Epithelial cell of proximal tubule (primary cell): ENCODE measurements at regions not wholly inside any gene's neighbourhood (a gene's known extent, or its start where the extent isn't known, plus 50 kb on each side); places are given as distances from the start of the nearest gene placed in this dataset.

ENCODE experiments used
- DNase-seq: peaks from one replicate; pipeline ENCODE4 v3.0.0-alpha.2; 2011; ENCODE audit warnings: low read depth
- H3K4me3 ChIP-seq: 2 replicates; pipeline ENCODE4 v1.5.1; 2011; ENCODE audit warnings: low read depth, mild to moderate bottlenecking, low read length
- TF ChIP-seq, protein P1 (sequence below): conservative IDR thresholded peaks from 2 replicates; pipeline ENCODE4 v1.5.1; 2012; ENCODE audit warnings: low read depth, mild to moderate bottlenecking, low read length

DNA sequence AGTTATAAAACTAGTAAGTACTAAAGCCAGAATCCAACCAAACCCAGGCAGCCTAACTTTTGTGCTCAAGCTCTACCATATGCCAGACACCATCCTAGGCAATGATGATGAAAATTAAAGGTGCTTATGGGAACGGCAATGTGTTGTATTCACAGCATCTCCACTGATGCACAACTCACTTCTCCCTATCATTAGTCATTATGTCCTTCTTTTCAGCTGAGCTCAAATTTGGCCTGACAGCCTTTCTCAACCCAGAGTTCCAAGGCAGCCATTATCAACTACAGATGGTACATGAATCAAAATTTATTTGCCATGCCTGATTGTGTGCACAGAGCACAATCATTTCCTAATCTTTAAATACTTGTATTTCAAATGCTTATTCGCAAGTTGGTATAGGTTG lies 121.6 kb upstream of the TNPO1 start:
- TF ChIP-seq, protein P1, sequence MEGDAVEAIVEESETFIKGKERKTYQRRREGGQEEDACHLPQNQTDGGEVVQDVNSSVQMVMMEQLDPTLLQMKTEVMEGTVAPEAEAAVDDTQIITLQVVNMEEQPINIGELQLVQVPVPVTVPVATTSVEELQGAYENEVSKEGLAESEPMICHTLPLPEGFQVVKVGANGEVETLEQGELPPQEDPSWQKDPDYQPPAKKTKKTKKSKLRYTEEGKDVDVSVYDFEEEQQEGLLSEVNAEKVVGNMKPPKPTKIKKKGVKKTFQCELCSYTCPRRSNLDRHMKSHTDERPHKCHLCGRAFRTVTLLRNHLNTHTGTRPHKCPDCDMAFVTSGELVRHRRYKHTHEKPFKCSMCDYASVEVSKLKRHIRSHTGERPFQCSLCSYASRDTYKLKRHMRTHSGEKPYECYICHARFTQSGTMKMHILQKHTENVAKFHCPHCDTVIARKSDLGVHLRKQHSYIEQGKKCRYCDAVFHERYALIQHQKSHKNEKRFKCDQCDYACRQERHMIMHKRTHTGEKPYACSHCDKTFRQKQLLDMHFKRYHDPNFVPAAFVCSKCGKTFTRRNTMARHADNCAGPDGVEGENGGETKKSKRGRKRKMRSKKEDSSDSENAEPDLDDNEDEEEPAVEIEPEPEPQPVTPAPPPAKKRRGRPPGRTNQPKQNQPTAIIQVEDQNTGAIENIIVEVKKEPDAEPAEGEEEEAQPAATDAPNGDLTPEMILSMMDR, result no peak
- H3K4me3 ChIP-seq, result no peak overlapping the region
- DNase-seq, result no peak

DNA sequence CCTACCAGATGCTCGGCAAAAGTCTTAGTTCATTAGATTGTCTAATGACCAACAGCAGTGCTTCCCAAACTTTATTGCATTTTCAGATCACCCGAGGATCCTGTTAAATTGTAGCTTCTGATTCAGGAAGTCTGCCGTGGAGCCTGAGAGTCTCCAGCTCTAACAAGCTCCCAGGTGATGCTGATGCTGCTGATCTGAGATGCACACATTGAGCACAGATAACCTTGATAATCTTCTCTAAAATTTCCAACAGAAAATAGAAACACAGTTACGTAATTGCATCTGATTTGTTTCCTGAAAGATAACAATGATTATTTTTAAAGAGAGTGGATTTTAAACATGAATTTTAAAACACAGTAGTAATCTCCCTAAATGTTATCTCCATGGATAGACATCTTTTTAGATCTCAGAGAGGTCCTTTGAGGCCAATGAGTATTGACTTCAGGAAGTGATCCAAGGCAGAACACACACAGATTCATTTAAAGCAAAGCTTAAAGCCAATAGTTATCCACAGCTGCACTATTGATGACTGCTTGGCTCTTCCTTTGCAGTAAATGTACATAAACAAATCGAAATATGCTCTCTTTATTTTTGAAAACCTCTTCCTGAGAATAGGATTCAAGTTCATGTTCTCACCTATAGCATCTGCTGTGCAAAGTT lies 122.8 kb upstream of the TNPO1 start:
- no peak for DNase-seq
- TF ChIP-seq, protein P1, result no peak
- no peak overlapping the region for H3K4me3 ChIP-seq

DNA sequence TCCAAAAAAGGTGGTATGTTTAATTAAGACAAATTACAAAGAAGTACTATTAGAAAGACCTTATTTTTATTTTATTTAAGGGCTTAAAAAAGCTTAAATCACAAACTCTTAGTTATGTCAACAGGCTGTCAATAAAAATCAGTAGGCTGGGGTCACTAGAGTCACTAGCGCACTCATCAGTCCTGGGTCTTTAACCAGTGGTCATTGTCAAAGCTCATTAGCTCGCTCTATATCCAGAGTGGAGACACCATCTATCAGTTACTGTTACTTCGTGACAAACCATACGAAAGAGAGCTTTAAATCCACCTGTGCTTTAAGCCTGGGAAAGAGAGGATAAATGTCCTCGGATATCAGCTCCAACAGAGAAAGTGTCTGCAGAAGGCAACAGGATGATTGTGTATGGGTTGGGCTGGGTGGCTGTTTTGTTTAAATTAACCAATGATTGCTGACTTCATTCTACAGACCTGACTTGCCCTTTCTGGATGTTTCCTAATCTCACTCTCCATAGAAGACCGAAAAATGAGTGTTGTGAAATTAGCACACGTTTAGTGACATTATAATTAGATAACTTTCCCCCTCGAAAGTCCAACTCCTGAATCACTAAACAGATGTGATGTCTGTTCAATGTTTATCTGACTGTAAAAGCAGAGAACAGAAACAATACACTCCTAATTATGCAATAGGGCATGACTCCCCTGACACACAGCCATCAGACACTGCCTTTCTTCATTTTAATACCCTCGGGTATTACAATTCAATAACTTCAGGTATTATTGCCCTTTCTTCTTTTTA lies 123.6 kb upstream of the TNPO1 start:
- TF ChIP-seq, protein P1, result no peak
- no peak overlapping the region for H3K4me3 ChIP-seq
- DNase-seq, result no peak

DNA sequence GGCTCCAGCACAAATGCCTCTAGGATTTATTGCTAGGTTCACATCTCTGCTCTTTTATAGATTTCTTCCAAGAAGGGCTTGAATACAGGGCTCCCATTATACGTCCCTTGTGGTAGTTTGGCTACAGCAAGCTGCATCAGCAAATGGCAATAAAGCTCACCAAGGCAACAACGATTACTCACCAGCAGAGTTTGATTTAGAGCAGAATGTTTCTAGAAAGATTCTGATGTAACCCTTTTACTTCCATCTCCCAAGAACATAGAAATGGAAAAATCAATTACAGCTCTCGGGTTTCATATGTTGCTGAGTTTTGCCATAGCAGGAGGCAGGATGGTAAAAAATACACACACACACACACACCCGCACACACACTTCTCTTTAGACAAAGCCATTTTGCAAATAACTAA lies 124.2 kb upstream of the TNPO1 start:
- no peak overlapping the region for H3K4me3 ChIP-seq
- no peak for DNase-seq
- TF ChIP-seq, protein P1, result no peak

DNA sequence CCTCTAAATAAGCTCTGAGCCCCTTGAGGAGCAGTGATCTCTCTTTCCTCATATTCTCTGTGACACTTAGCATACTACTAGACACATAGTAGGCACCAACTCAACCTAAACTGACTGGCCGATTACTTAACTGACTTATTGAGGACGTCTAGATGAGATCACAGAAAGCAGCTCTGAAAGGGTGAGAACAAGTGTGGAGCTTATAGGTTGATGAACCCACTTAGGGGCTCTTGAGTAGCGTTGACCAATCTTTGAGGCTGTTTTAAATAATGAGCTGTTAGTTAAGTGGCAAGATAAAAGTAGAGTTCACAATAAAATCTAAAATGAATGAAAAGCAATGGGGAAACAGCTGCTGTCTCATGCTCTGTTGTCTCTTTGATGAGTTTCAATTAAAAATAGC lies 124.7 kb upstream of the TNPO1 start:
- no peak for DNase-seq
- TF ChIP-seq, protein P1, result no peak
- H3K4me3 ChIP-seq, result no peak overlapping the region

DNA sequence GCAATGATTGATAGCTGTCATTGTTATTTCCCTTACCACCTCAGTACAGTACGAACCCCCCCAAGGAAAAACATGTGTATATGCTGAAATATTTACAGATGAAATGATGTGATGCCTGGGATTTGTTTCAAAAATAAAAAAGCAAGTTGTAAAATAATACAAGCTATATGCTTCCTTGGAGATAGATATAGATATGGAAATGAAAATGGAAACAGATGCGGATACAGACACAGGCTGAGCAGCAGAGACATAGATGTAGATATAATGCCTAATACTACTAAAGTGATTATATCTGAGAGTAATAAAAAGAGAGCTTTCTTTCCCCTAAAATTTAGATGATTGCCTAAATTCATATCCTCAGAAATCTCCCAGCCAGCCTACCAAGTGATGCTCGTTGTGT lies 127.5 kb upstream of the TNPO1 start:
- DNase-seq, result no peak
- H3K4me3 ChIP-seq, result no peak overlapping the region

More for the DNA sequence above, 127.5 kb upstream of the TNPO1 start:
- TF ChIP-seq, protein P1, result no peak
